CD14-positive monocyte (primary cell): ENCODE measurements at regions not wholly inside any gene's neighbourhood (a gene's known extent, or its start where the extent isn't known, plus 50 kb on each side); places are given as distances from the start of the nearest gene placed in this dataset.

Experiments
- DNase-seq, 3 donors: peaks; one replicate each; pipeline ENCODE4 v3.0.0-alpha.2; 2011 to 2022
- H2AFZ ChIP-seq: 2 replicates; pipeline ENCODE4 v1.6.0; 2012; ENCODE audit warnings: mild to moderate bottlenecking, low read depth, low read length, inconsistent platforms; ENCODE audit not compliant: insufficient read depth, poor library complexity, severe bottlenecking
- H3K27ac ChIP-seq, 2 donors: 1 replicate in 1 of 2; 2 replicates in 1 of 2; pipeline ENCODE4 v1.5.1; 2012 to 2013; ENCODE audit warnings: low read length in 2 of 2, control low read depth in 1 of 2, inconsistent platforms in 1 of 2, low read depth in 1 of 2, mild to moderate bottlenecking in 1 of 2
- H3K27me3 ChIP-seq, 2 donors: one replicate each; pipeline versions ENCODE4 v1.6.0 to v1.6.1; 2011 to 2013; ENCODE audit warnings: low read length in 2 of 2; ENCODE audit not compliant: control insufficient read depth in 2 of 2, insufficient read depth in 2 of 2
- H3K36me3 ChIP-seq, 2 donors: replicated peaks in 1 of 2; 1 replicate in 1 of 2; 2 replicates in 1 of 2; pipeline versions ENCODE4 v1.5.1 to v1.6.1; 2012 to 2013; ENCODE audit warnings: low read length in 2 of 2, control low read depth in 1 of 2, inconsistent platforms in 1 of 2, mild to moderate bottlenecking in 1 of 2; ENCODE audit not compliant: insufficient read depth in 2 of 2, control insufficient read depth in 1 of 2
- H3K4me1 ChIP-seq, 2 donors: 1 replicate in 1 of 2; 2 replicates in 1 of 2; pipeline versions ENCODE4 v1.5.1 to v1.6.1; 2012 to 2013; ENCODE audit warnings: low read length in 2 of 2, control low read depth in 1 of 2, inconsistent platforms in 1 of 2, mild to moderate bottlenecking in 1 of 2, moderate library complexity in 1 of 2; ENCODE audit not compliant: insufficient read depth in 2 of 2, control insufficient read depth in 1 of 2
- H3K4me2 ChIP-seq: replicated peaks from 2 replicates; pipeline ENCODE3; 2012; ENCODE audit warnings: low read length, moderate library complexity, mild to moderate bottlenecking; ENCODE audit not compliant: poor library complexity, severe bottlenecking; ENCODE audit errors: extremely low read depth
- H3K4me3 ChIP-seq, 3 experiments: fragments of 200-600 bp in 1 of 3; sonication (generic) in 1 of 3; replicated peaks in 1 of 3; 1 replicate in 2 of 3; 2 replicates in 1 of 3; pipeline ENCODE4 v1.5.1; 2011 to 2013; ENCODE audit warnings: low read length in 3 of 3, mild to moderate bottlenecking in 3 of 3, control low read depth in 2 of 3, low read depth in 2 of 3, inconsistent platforms in 1 of 3, moderate library complexity in 1 of 3
- H3K79me2 ChIP-seq: 2 replicates; pipeline ENCODE4 v1.6.0; 2012; ENCODE audit warnings: mild to moderate bottlenecking, control low read depth, inconsistent platforms, low read length, moderate library complexity; ENCODE audit not compliant: insufficient read depth
- H3K9ac ChIP-seq: 2 replicates; pipeline ENCODE4 v1.6.0; 2017; ENCODE audit warnings: low read length, mild to moderate bottlenecking; ENCODE audit not compliant: insufficient read depth, poor library complexity, severe bottlenecking
- H3K9me3 ChIP-seq, 2 donors: replicated peaks in 1 of 2; 1 replicate in 1 of 2; 2 replicates in 1 of 2; pipeline versions ENCODE4 v1.5.1 to v1.6.1; 2012 to 2013; ENCODE audit warnings: low read length in 2 of 2, control low read depth in 1 of 2; ENCODE audit not compliant: control insufficient read depth in 1 of 2, insufficient read depth in 1 of 2
- H4K20me1 ChIP-seq: 2 replicates; pipeline ENCODE4 v1.6.0; 2012; ENCODE audit warnings: mild to moderate bottlenecking, low read length, control low read depth, moderate library complexity; ENCODE audit not compliant: insufficient read depth
- H3K27ac Mint-ChIP-seq, 7 donors: one replicate each; pipeline ENCODE4 v1.8.0; 2020; ENCODE audit warnings: mild to moderate bottlenecking in 7 of 7, mixed read lengths in 7 of 7, moderate library complexity in 6 of 7, inconsistent platforms in 2 of 7
- H3K27me3 Mint-ChIP-seq, 3 donors: one replicate each; pipeline ENCODE4 v1.8.0; 2021 to 2022; ENCODE audit warnings: low read depth in 3 of 3, mild to moderate bottlenecking in 3 of 3, mixed read lengths in 3 of 3, moderate library complexity in 3 of 3, inconsistent platforms in 1 of 3
- H3K36me3 Mint-ChIP-seq, 2 donors: one replicate each; pipeline ENCODE4 v1.8.0; 2020; ENCODE audit warnings: mixed read lengths in 2 of 2, inconsistent platforms in 1 of 2, mild to moderate bottlenecking in 1 of 2
- H3K4me1 Mint-ChIP-seq: one replicate; pipeline ENCODE4 v1.8.0; 2020; ENCODE audit warnings: mild to moderate bottlenecking, mixed read lengths
- H3K4me3 Mint-ChIP-seq, 2 donors: one replicate each; pipeline ENCODE4 v1.8.0; 2020; ENCODE audit warnings: mild to moderate bottlenecking in 2 of 2, mixed read lengths in 2 of 2, moderate library complexity in 1 of 2
- H3K9me3 Mint-ChIP-seq, 7 donors: one replicate each; pipeline ENCODE4 v1.8.0; 2020 to 2022; ENCODE audit warnings: mixed read lengths in 7 of 7, mild to moderate bottlenecking in 6 of 7, moderate library complexity in 6 of 7, inconsistent platforms in 2 of 7
- WGBS: methylation state at CpG from one replicate; pipeline ENCODE4 v1.1.5; 2013; ENCODE audit warnings: missing lambda C conversion rate; ENCODE audit not compliant: insufficient coverage; 5-methylcytosine and 5-hydroxymethylcytosine counted together
- intact Hi-C, 2 donors: fragments of 100-400 bp; cut with micrococcal nuclease; formaldehyde crosslinking; loops; one replicate each; pipeline versions ENCODE4 v1.15.0 to v1.15.1; 2023
- TF ChIP-seq, protein P1 (sequence below): fragments of 200-600 bp; IDR thresholded peaks from one replicate; pipeline ENCODE4 v1.8.0; 2022; ENCODE audit warnings: antibody characterized with exemption, mild to moderate bottlenecking

DNA sequence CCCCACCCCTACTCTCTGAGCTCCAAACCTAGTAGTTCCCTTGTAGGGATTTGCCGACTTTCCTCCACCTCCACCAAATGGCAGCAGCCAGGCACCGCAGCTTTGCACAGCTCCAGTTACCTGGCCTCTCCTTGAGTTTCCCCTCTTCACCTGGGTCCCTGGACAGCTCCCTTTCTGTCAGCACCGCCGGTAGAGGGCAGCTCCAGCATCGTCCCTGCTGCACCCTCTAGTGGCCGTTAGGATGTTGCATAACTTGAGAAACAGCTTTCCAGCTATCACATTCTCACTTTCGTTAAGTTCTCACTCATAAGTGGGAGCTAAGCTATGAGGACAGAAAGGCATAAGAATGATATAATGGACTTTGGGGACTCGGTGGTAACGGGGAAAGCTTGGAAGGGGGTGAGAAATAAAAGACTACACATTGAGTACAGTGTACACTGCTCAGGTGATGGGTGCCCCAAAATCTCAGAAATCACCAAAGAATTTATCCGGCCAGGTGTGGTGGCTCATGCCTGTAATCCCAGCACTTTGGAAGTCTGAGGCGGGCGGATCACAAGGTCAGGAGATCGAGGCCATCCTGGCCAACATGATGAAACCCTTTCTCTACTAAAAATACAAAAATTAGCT is 60.4 kb upstream of the OLFM4 start:
- H3K27me3 Mint-ChIP-seq = peaks cover 2 to 7% (median 3%) of the 10 kb centered on the region in 3 donors
- H3K36me3 ChIP-seq = no peaks in the 10 kb centered on the region
- no peaks in the 10 kb centered on the region for H3K79me2 ChIP-seq
- no peaks in the 10 kb centered on the region for H3K27me3 ChIP-seq
- intact Hi-C loops = no loop called here
- H3K4me3 Mint-ChIP-seq = no peak overlapping the region
- no peak overlapping the region for H3K4me2 ChIP-seq
- no peak overlapping the region for H3K27ac ChIP-seq
- TF ChIP-seq, protein P1, sequence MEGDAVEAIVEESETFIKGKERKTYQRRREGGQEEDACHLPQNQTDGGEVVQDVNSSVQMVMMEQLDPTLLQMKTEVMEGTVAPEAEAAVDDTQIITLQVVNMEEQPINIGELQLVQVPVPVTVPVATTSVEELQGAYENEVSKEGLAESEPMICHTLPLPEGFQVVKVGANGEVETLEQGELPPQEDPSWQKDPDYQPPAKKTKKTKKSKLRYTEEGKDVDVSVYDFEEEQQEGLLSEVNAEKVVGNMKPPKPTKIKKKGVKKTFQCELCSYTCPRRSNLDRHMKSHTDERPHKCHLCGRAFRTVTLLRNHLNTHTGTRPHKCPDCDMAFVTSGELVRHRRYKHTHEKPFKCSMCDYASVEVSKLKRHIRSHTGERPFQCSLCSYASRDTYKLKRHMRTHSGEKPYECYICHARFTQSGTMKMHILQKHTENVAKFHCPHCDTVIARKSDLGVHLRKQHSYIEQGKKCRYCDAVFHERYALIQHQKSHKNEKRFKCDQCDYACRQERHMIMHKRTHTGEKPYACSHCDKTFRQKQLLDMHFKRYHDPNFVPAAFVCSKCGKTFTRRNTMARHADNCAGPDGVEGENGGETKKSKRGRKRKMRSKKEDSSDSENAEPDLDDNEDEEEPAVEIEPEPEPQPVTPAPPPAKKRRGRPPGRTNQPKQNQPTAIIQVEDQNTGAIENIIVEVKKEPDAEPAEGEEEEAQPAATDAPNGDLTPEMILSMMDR = peak; percentile 91
- H3K4me1 ChIP-seq = no peaks in the 10 kb centered on the region
- no peaks in the 10 kb centered on the region for H3K9me3 ChIP-seq
- no peaks in the 10 kb centered on the region for H4K20me1 ChIP-seq
- no peak overlapping the region for H3K27ac Mint-ChIP-seq
- no peak overlapping the region for H3K9ac ChIP-seq
- H3K36me3 Mint-ChIP-seq = no peaks in the 10 kb centered on the region
- no peak overlapping the region for H3K4me3 ChIP-seq
- H2AFZ ChIP-seq = no peak overlapping the region
- WGBS = 10% methylated on average over 7 of the region's 13 CpGs
- peaks cover 4% of the 10 kb centered on the region for H3K4me1 Mint-ChIP-seq
- DNase-seq = peak; percentile 42 to 57 (median 56)
- no peaks in the 10 kb centered on the region for H3K9me3 Mint-ChIP-seq

DNA sequence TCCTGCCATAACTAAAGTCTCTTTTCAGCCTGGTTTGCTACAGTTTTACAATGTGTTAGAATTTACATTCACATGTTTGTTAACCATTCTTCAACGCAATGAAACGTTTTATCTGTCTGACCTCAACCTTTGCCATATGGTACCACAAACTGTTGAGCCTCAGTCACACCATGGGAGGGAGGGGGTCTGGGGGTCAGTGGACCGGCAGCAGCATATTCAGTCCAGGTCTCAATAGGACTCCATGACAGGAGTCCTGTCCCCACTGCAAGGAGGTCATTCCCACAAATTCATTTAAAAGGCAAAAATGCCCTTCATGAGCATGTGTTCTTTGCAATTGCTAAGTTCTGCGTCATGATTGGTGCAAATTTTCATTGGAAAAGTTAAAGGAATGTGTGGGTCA is 66.6 kb upstream of the OLFM4 start:
- WGBS = 80% methylated on average over 2 of the region's 4 CpGs
- no peaks in the 10 kb centered on the region for H3K4me1 ChIP-seq
- intact Hi-C loops = no loop called here
- TF ChIP-seq, protein P1 = no peak
- no peak overlapping the region for H3K9ac ChIP-seq
- no peak overlapping the region for H3K4me2 ChIP-seq
- no peak overlapping the region for H3K4me3 Mint-ChIP-seq
- H3K36me3 Mint-ChIP-seq = no peaks in the 10 kb centered on the region
- H3K4me1 Mint-ChIP-seq = no peaks in the 10 kb centered on the region
- H3K79me2 ChIP-seq = no peaks in the 10 kb centered on the region
- no peak overlapping the region for H3K27ac ChIP-seq
- no peak overlapping the region for H3K27ac Mint-ChIP-seq
- peaks cover 0 to 2% (median 0%) of the 10 kb centered on the region in 7 donors for H3K9me3 Mint-ChIP-seq
- no peaks in the 10 kb centered on the region for H3K9me3 ChIP-seq
- H3K27me3 ChIP-seq = no peaks in the 10 kb centered on the region
- H2AFZ ChIP-seq = no peak overlapping the region
- no peak for DNase-seq
- peaks cover 2 to 8% (median 2%) of the 10 kb centered on the region in 3 donors for H3K27me3 Mint-ChIP-seq
- no peak overlapping the region for H3K4me3 ChIP-seq
- no peaks in the 10 kb centered on the region for H3K36me3 ChIP-seq
- H4K20me1 ChIP-seq = no peaks in the 10 kb centered on the region
